ENCODE measurements at regions not wholly inside any gene's neighbourhood (a gene's known extent, or its start where the extent isn't known, plus 50 kb on each side); places are given as distances from the start of the nearest gene placed in this dataset.

DNA sequence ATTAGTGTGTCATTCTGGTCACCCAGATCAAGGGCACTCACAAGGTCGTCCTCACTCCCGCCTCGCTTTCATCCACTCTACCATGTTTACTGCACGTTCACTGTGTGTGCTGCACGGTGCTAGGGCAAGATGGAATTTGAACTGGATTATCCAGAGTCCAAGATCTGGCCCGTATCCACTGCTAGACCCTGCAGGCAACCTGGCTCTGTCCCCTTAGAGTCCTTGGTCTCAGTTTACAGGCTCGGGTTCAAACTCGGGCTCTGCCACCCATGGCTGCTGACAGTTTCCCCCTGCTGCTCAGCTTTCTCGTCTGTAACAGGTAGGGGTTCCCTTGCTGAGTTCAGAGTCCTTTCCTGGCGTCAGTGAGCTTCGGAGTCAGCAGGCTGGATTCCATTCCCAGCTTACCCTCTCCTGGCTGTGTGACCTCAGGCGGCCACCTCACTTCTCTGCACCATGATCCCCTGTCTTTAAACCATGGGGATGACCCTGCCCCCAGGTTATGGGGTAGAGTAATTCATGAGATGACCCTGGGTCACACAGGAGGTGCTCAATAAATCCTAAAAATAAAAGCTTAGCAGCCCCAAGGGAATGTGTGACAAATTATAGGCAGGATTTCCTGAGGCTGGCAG, 79.6 kb upstream of the SLC6A6 start:
- no peak for TF ChIP-seq POLR2A (IDR thresholded peaks at IDR 0.05; ENCODE audit: low read depth, low read length)
- TF ChIP-seq, protein P1, sequence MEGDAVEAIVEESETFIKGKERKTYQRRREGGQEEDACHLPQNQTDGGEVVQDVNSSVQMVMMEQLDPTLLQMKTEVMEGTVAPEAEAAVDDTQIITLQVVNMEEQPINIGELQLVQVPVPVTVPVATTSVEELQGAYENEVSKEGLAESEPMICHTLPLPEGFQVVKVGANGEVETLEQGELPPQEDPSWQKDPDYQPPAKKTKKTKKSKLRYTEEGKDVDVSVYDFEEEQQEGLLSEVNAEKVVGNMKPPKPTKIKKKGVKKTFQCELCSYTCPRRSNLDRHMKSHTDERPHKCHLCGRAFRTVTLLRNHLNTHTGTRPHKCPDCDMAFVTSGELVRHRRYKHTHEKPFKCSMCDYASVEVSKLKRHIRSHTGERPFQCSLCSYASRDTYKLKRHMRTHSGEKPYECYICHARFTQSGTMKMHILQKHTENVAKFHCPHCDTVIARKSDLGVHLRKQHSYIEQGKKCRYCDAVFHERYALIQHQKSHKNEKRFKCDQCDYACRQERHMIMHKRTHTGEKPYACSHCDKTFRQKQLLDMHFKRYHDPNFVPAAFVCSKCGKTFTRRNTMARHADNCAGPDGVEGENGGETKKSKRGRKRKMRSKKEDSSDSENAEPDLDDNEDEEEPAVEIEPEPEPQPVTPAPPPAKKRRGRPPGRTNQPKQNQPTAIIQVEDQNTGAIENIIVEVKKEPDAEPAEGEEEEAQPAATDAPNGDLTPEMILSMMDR (conservative IDR thresholded peaks at IDR 0.05; ENCODE audit: low read depth, low read length): no peak
- TF ChIP-seq, protein P2, sequence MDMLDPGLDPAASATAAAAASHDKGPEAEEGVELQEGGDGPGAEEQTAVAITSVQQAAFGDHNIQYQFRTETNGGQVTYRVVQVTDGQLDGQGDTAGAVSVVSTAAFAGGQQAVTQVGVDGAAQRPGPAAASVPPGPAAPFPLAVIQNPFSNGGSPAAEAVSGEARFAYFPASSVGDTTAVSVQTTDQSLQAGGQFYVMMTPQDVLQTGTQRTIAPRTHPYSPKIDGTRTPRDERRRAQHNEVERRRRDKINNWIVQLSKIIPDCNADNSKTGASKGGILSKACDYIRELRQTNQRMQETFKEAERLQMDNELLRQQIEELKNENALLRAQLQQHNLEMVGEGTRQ (IDR thresholded peaks at IDR 0.05; ENCODE audit: low read depth, low read length): no peak
- no peak for TF ChIP-seq NFE2L2 (IDR thresholded peaks at IDR 0.05; ENCODE audit: low read depth, low read length)
